ENCODE measurements at regions not wholly inside any gene's neighbourhood (a gene's known extent, or its start where the extent isn't known, plus 50 kb on each side); places are given as distances from the start of the nearest gene placed in this dataset.

- Histone ChIP-seq H3K56ac (ENCODE audit: low read length) (no peak overlapping the region), H3K79me1 (ENCODE audit: low read length) (no peaks in the 10 kb centered on the region), H3K23ac (ENCODE audit: low read length) (no peak overlapping the region), H3K9ac (ENCODE audit: low read length) (no peak overlapping the region), H3K36me3 (ENCODE audit: control insufficient read depth, insufficient read depth, low read length) (no peaks in the 10 kb centered on the region), H4K8ac (ENCODE audit: low read depth, low read length) (no peak overlapping the region), H3K27me3 (ENCODE audit: insufficient read depth, low read length, poor library complexity) (no peaks in the 10 kb centered on the region), H3K18ac (ENCODE audit: low read length) (no peak overlapping the region), H2BK15ac (replicated peaks; ENCODE audit: low read depth) (no peak overlapping the region), H3K79me2 (ENCODE audit: control insufficient read depth, insufficient read depth, low read length) (no peaks in the 10 kb centered on the region), H2BK120ac (ENCODE audit: low read depth, low read length) (no peak overlapping the region), H4K5ac (ENCODE audit: low read length) (no peak overlapping the region), H3K27ac (ENCODE audit: low read depth, low read length) (no peak overlapping the region), H3K4me3 (ENCODE audit: low read length) (no peak overlapping the region), H3K4ac (ENCODE audit: low read depth, low read length) (no peak overlapping the region), H2AK5ac (ENCODE audit: low read length) (no peak overlapping the region), H2BK5ac (ENCODE audit: low read length) (no peak overlapping the region), H3K4me1 (ENCODE audit: control insufficient read depth, low read depth, low read length) (no peaks in the 10 kb centered on the region), H3K4me2 (ENCODE audit: low read length) (no peak overlapping the region)
- DNase-seq: no peak
- no CpG with 5 or more reads among the region's 16 CpGs for WGBS (ENCODE audit: extremely low coverage, insufficient coverage, low lambda C conversion rate)
Observed at GRCh38 chrX:110558406-110558805, 199.8 kb downstream of the RTL9 start.

GRCh38 chrX:110561034-110561433, 202.4 kb downstream of the RTL9 start:
- no peak overlapping the region for H2BK15ac ChIP-seq (replicated peaks; ENCODE audit: low read depth)
- H3K27ac ChIP-seq (ENCODE audit: low read depth, low read length): no peak overlapping the region
- no CpG with 5 or more reads among the region's 2 CpGs for WGBS (ENCODE audit: extremely low coverage, insufficient coverage, low lambda C conversion rate)
- no peak overlapping the region for H3K4ac ChIP-seq (ENCODE audit: low read depth, low read length)
- no peak overlapping the region for H2AK5ac ChIP-seq (ENCODE audit: low read length)
- no peaks in the 10 kb centered on the region for H3K36me3 ChIP-seq (ENCODE audit: control insufficient read depth, insufficient read depth, low read length)
- H3K79me2 ChIP-seq (ENCODE audit: control insufficient read depth, insufficient read depth, low read length): no peaks in the 10 kb centered on the region
- H3K23ac ChIP-seq (ENCODE audit: low read length): no peak overlapping the region
- no peak overlapping the region for H4K5ac ChIP-seq (ENCODE audit: low read length)
- no peak overlapping the region for H3K18ac ChIP-seq (ENCODE audit: low read length)
- H3K4me3 ChIP-seq (ENCODE audit: low read length): no peak overlapping the region
- no peaks in the 10 kb centered on the region for H3K27me3 ChIP-seq (ENCODE audit: insufficient read depth, low read length, poor library complexity)
- no peak overlapping the region for H4K8ac ChIP-seq (ENCODE audit: low read depth, low read length)
- no peak overlapping the region for H2BK5ac ChIP-seq (ENCODE audit: low read length)
- H3K4me1 ChIP-seq (ENCODE audit: control insufficient read depth, low read depth, low read length): no peaks in the 10 kb centered on the region
- H3K79me1 ChIP-seq (ENCODE audit: low read length): no peaks in the 10 kb centered on the region
- no peak overlapping the region for H2BK120ac ChIP-seq (ENCODE audit: low read depth, low read length)
- H3K56ac ChIP-seq (ENCODE audit: low read length): no peak overlapping the region
- H3K9ac ChIP-seq (ENCODE audit: low read length): no peak overlapping the region
- no peak overlapping the region for H3K4me2 ChIP-seq (ENCODE audit: low read length)
- DNase-seq: no peak

GRCh38 chrX:110563282-110563681, 204.6 kb downstream of the RTL9 start:
- no peak overlapping the region for H2AK5ac ChIP-seq (ENCODE audit: low read length)
- H2BK120ac ChIP-seq (ENCODE audit: low read depth, low read length): no peak overlapping the region
- no peaks in the 10 kb centered on the region for H3K27me3 ChIP-seq (ENCODE audit: insufficient read depth, low read length, poor library complexity)
- H3K4ac ChIP-seq (ENCODE audit: low read depth, low read length): no peak overlapping the region
- H2BK15ac ChIP-seq (replicated peaks; ENCODE audit: low read depth): no peak overlapping the region
- no peaks in the 10 kb centered on the region for H3K4me1 ChIP-seq (ENCODE audit: control insufficient read depth, low read depth, low read length)
- H2BK5ac ChIP-seq (ENCODE audit: low read length): no peak overlapping the region
- H3K18ac ChIP-seq (ENCODE audit: low read length): no peak overlapping the region
- no peak overlapping the region for H4K5ac ChIP-seq (ENCODE audit: low read length)
- no peaks in the 10 kb centered on the region for H3K36me3 ChIP-seq (ENCODE audit: control insufficient read depth, insufficient read depth, low read length)
- H3K9ac ChIP-seq (ENCODE audit: low read length): no peak overlapping the region
- no peak overlapping the region for H3K4me2 ChIP-seq (ENCODE audit: low read length)
- H3K4me3 ChIP-seq (ENCODE audit: low read length): no peak overlapping the region
- H3K27ac ChIP-seq (ENCODE audit: low read depth, low read length): no peak overlapping the region
- H3K56ac ChIP-seq (ENCODE audit: low read length): no peak overlapping the region
- H3K23ac ChIP-seq (ENCODE audit: low read length): no peak overlapping the region
- no peak for DNase-seq
- H3K79me1 ChIP-seq (ENCODE audit: low read length): no peaks in the 10 kb centered on the region
- no peak overlapping the region for H4K8ac ChIP-seq (ENCODE audit: low read depth, low read length)
- H3K79me2 ChIP-seq (ENCODE audit: control insufficient read depth, insufficient read depth, low read length): no peaks in the 10 kb centered on the region

- WGBS (ENCODE audit: extremely low coverage, insufficient coverage, low lambda C conversion rate): no CpG with 5 or more reads among the region's 2 CpGs
Observed at GRCh38 chrX:110568441-110568840, 209.8 kb downstream of the RTL9 start.

GRCh38 chrX:110569506-110569905, 210.9 kb downstream of the RTL9 start:
- Histone ChIP-seq H3K9ac (ENCODE audit: low read length) (no peak overlapping the region), H3K27ac (ENCODE audit: low read depth, low read length) (no peak overlapping the region)

More at GRCh38 chrX:110568441-110568840, 209.8 kb downstream of the RTL9 start:
- Histone ChIP-seq H4K5ac (ENCODE audit: low read length) (no peak overlapping the region), H3K18ac (ENCODE audit: low read length) (no peak overlapping the region), H3K23ac (ENCODE audit: low read length) (no peak overlapping the region), H3K27me3 (ENCODE audit: insufficient read depth, low read length, poor library complexity) (no peaks in the 10 kb centered on the region), H4K8ac (ENCODE audit: low read depth, low read length) (no peak overlapping the region), H2BK120ac (ENCODE audit: low read depth, low read length) (no peak overlapping the region), H3K27ac (ENCODE audit: low read depth, low read length) (no peak overlapping the region), H3K79me2 (ENCODE audit: control insufficient read depth, insufficient read depth, low read length) (no peaks in the 10 kb centered on the region), H2BK15ac (replicated peaks; ENCODE audit: low read depth) (no peak overlapping the region), H3K4me1 (ENCODE audit: control insufficient read depth, low read depth, low read length) (no peaks in the 10 kb centered on the region), H3K4me2 (ENCODE audit: low read length) (no peak overlapping the region), H3K56ac (ENCODE audit: low read length) (no peak overlapping the region), H3K9ac (ENCODE audit: low read length) (no peak overlapping the region), H2BK5ac (ENCODE audit: low read length) (no peak overlapping the region), H3K4me3 (ENCODE audit: low read length) (no peak overlapping the region), H3K4ac (ENCODE audit: low read depth, low read length) (no peak overlapping the region), H3K79me1 (ENCODE audit: low read length) (no peaks in the 10 kb centered on the region), H3K36me3 (ENCODE audit: control insufficient read depth, insufficient read depth, low read length) (no peaks in the 10 kb centered on the region), H2AK5ac (ENCODE audit: low read length) (no peak overlapping the region)
- DNase-seq: peak; percentile 1

GRCh38 chrX:110578270-110578669, 217.3 kb downstream of the CHRDL1 start:
- no peaks in the 10 kb centered on the region for H3K79me1 ChIP-seq (ENCODE audit: low read length)
- H3K9ac ChIP-seq (ENCODE audit: low read length): no peak overlapping the region
- H4K5ac ChIP-seq (ENCODE audit: low read length): no peak overlapping the region
- no peak overlapping the region for H3K56ac ChIP-seq (ENCODE audit: low read length)
- H4K8ac ChIP-seq (ENCODE audit: low read depth, low read length): no peak overlapping the region
- no peak overlapping the region for H3K23ac ChIP-seq (ENCODE audit: low read length)
- H3K27me3 ChIP-seq (ENCODE audit: insufficient read depth, low read length, poor library complexity): no peaks in the 10 kb centered on the region
- no peak overlapping the region for H2BK15ac ChIP-seq (replicated peaks; ENCODE audit: low read depth)
- no peak overlapping the region for H2BK120ac ChIP-seq (ENCODE audit: low read depth, low read length)
- no peaks in the 10 kb centered on the region for H3K4me1 ChIP-seq (ENCODE audit: control insufficient read depth, low read depth, low read length)
- no peak overlapping the region for H3K4ac ChIP-seq (ENCODE audit: low read depth, low read length)
- DNase-seq: no peak
- no peak overlapping the region for H3K4me3 ChIP-seq (ENCODE audit: low read length)
- no peak overlapping the region for H3K27ac ChIP-seq (ENCODE audit: low read depth, low read length)
- H3K4me2 ChIP-seq (ENCODE audit: low read length): no peak overlapping the region
- no peak overlapping the region for H2AK5ac ChIP-seq (ENCODE audit: low read length)
- no peak overlapping the region for H2BK5ac ChIP-seq (ENCODE audit: low read length)
- H3K36me3 ChIP-seq (ENCODE audit: control insufficient read depth, insufficient read depth, low read length): no peaks in the 10 kb centered on the region
- H3K18ac ChIP-seq (ENCODE audit: low read length): no peak overlapping the region
- H3K79me2 ChIP-seq (ENCODE audit: control insufficient read depth, insufficient read depth, low read length): no peaks in the 10 kb centered on the region

More at GRCh38 chrX:110569506-110569905, 210.9 kb downstream of the RTL9 start:
- Histone ChIP-seq H3K4me2 (ENCODE audit: low read length) (no peak overlapping the region), H3K23ac (ENCODE audit: low read length) (no peak overlapping the region), H3K18ac (ENCODE audit: low read length) (no peak overlapping the region), H4K8ac (ENCODE audit: low read depth, low read length) (no peak overlapping the region), H4K5ac (ENCODE audit: low read length) (no peak overlapping the region), H2BK15ac (replicated peaks; ENCODE audit: low read depth) (no peak overlapping the region), H3K79me1 (ENCODE audit: low read length) (no peaks in the 10 kb centered on the region), H3K79me2 (ENCODE audit: control insufficient read depth, insufficient read depth, low read length) (no peaks in the 10 kb centered on the region), H3K4ac (ENCODE audit: low read depth, low read length) (no peak overlapping the region), H3K4me1 (ENCODE audit: control insufficient read depth, low read depth, low read length) (no peaks in the 10 kb centered on the region), H3K27me3 (ENCODE audit: insufficient read depth, low read length, poor library complexity) (no peaks in the 10 kb centered on the region), H2AK5ac (ENCODE audit: low read length) (no peak overlapping the region), H2BK120ac (ENCODE audit: low read depth, low read length) (no peak overlapping the region), H3K4me3 (ENCODE audit: low read length) (no peak overlapping the region), H2BK5ac (ENCODE audit: low read length) (no peak overlapping the region), H3K36me3 (ENCODE audit: control insufficient read depth, insufficient read depth, low read length) (no peaks in the 10 kb centered on the region), H3K56ac (ENCODE audit: low read length) (no peak overlapping the region)
- peak; percentile 28 for DNase-seq
- no CpG with 5 or more reads among the region's 1 CpG for WGBS (ENCODE audit: extremely low coverage, insufficient coverage, low lambda C conversion rate)
